ENCODE measurements at regions not wholly inside any gene's neighbourhood (a gene's known extent, or its start where the extent isn't known, plus 50 kb on each side); places are given as distances from the start of the nearest gene placed in this dataset.

DNA sequence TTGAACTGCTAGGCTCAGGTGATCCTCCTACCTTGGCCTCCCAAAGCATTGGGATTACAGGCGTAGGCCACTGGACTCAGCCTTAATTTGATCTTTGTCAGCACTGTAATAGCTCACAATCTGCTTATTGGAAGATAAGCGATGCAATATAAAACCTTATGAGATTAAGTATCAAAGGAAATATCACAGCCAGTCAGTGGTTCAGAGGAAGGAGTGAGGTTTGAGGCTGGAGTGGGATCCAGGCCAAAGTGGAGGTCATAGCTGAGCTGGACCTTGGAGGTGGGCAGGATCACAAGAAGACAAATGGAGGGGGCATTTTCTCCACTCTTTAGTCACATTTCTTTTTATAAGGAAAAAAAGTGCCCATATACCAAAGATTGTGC is 228.5 kb downstream of the RHOU start (continued):
- no peak for TF ChIP-seq NANOG (IDR thresholded peaks at IDR 0.05; ENCODE audit: borderline replicate concordance)
- TF ChIP-seq CREB1 (CRISPR knock-in tag; IDR thresholded peaks at IDR 0.05; ENCODE audit: low read depth) = no peak
- TF ChIP-seq, protein P1, sequence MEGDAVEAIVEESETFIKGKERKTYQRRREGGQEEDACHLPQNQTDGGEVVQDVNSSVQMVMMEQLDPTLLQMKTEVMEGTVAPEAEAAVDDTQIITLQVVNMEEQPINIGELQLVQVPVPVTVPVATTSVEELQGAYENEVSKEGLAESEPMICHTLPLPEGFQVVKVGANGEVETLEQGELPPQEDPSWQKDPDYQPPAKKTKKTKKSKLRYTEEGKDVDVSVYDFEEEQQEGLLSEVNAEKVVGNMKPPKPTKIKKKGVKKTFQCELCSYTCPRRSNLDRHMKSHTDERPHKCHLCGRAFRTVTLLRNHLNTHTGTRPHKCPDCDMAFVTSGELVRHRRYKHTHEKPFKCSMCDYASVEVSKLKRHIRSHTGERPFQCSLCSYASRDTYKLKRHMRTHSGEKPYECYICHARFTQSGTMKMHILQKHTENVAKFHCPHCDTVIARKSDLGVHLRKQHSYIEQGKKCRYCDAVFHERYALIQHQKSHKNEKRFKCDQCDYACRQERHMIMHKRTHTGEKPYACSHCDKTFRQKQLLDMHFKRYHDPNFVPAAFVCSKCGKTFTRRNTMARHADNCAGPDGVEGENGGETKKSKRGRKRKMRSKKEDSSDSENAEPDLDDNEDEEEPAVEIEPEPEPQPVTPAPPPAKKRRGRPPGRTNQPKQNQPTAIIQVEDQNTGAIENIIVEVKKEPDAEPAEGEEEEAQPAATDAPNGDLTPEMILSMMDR (conservative IDR thresholded peaks at IDR 0.05; ENCODE audit: low read depth in 2 of 2) = no peak
- TF ChIP-seq, protein P2, sequence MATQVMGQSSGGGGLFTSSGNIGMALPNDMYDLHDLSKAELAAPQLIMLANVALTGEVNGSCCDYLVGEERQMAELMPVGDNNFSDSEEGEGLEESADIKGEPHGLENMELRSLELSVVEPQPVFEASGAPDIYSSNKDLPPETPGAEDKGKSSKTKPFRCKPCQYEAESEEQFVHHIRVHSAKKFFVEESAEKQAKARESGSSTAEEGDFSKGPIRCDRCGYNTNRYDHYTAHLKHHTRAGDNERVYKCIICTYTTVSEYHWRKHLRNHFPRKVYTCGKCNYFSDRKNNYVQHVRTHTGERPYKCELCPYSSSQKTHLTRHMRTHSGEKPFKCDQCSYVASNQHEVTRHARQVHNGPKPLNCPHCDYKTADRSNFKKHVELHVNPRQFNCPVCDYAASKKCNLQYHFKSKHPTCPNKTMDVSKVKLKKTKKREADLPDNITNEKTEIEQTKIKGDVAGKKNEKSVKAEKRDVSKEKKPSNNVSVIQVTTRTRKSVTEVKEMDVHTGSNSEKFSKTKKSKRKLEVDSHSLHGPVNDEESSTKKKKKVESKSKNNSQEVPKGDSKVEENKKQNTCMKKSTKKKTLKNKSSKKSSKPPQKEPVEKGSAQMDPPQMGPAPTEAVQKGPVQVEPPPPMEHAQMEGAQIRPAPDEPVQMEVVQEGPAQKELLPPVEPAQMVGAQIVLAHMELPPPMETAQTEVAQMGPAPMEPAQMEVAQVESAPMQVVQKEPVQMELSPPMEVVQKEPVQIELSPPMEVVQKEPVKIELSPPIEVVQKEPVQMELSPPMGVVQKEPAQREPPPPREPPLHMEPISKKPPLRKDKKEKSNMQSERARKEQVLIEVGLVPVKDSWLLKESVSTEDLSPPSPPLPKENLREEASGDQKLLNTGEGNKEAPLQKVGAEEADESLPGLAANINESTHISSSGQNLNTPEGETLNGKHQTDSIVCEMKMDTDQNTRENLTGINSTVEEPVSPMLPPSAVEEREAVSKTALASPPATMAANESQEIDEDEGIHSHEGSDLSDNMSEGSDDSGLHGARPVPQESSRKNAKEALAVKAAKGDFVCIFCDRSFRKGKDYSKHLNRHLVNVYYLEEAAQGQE (IDR thresholded peaks at IDR 0.05; ENCODE audit: unreplicated experiment) = no peak
- TF ChIP-seq ZNF114 (CRISPR knock-in tag; IDR thresholded peaks at IDR 0.05) = no peak
- no peak for TF ChIP-seq EZH2 (IDR thresholded peaks at IDR 0.05; ENCODE audit: low read depth, unreplicated experiment)

DNA sequence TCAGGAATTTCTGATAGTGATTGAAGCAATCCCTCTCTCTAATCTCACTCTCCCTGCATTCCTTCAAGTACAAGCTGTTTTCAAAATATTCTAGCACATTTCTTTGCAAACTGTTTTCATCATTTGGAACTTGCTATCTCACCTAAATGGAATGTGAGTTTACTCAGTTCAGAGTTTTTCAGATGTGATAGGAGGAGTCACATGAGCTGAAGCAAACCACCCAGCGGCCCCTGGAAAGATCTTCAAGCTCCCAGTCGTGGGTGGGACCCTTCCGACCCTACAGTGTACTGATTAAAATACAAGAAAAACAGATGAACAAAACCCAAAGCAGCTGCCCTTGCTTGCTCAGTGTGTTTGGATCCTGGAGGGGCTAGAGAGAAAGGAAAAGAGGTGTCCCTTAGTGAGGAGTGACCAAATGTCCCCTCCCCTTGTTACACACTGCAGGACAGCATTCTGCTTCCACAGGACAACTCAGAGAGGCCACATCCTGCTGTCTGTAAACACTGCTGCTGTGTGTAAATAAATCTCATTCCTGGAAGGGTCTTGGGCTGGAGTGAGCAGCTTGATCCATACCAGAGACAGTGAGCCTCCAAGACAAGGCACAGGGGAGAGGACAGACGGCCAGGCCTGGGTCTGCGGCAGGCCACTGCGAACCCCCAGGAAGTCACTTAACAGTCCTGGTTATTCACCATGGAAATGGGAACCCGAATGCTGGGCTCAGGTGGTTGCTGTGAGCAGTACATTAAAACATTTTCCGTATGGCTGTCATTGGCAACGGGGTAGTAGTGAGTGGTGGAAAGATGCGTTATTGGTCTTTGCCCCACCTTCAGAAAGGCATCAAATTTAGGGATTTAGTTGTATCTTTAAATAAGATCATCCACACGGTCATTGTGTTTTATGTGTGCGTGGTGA is 229.2 kb downstream of the RHOU start:
- no peak for ATAC-seq
- no peak overlapping the region for H3K4me3 Mint-ChIP-seq
- TF ChIP-seq EZH2phosphoT487 (IDR thresholded peaks at IDR 0.05; ENCODE audit: unreplicated experiment) = no peak
- TF ChIP-seq, protein P2 (IDR thresholded peaks at IDR 0.05; ENCODE audit: unreplicated experiment) = no peak
- no peak for TF ChIP-seq ZNF114 (CRISPR knock-in tag; IDR thresholded peaks at IDR 0.05)

More for the DNA sequence above, 229.2 kb downstream of the RHOU start:
- H3K36me3 ChIP-seq (ENCODE audit: insufficient read depth) = no peaks in the 10 kb centered on the region
- no peaks in the 10 kb centered on the region for H3K79me2 ChIP-seq (replicated peaks; ENCODE audit: insufficient read depth)
- H3K27ac Mint-ChIP-seq = no peak overlapping the region; the same call in 1 of the 2 replicates
- H3K36me3 Mint-ChIP-seq (ENCODE audit: low read depth) = no peaks in the 10 kb centered on the region
- H3K4me2 ChIP-seq = no peak overlapping the region
- H4K20me1 ChIP-seq (replicated peaks; ENCODE audit: insufficient read depth) = no peaks in the 10 kb centered on the region
- no peaks in the 10 kb centered on the region for H3K9me3 Mint-ChIP-seq
- no peak for DNase-seq (ENCODE audit: low spot score)
- H3F3A ChIP-seq (replicated peaks; ENCODE audit: low read depth) = no peaks in the 10 kb centered on the region
- no peaks in the 10 kb centered on the region for H3K9me2 ChIP-seq (ENCODE audit: insufficient read depth)
- H3K4me3 ChIP-seq = no peak overlapping the region
- H3K27me3 ChIP-seq (ENCODE audit: insufficient read depth) = no peaks in the 10 kb centered on the region
- H3K4me1 Mint-ChIP-seq = peaks cover 31% of the 10 kb centered on the region
- peaks cover 2% of the 10 kb centered on the region for H3K27me3 Mint-ChIP-seq (ENCODE audit: insufficient read depth, low read depth, poor library complexity)
- 0 out of 2 replicates have a peak, but pooled peaks cover 5% of the 10 kb centered on the region for H3K4me1 ChIP-seq (ENCODE audit: insufficient read depth)
- H2AFZ ChIP-seq = peak overlapping the region; percentile 90
- no peak overlapping the region for H3K27ac ChIP-seq (ENCODE audit: low read depth)

All from GM23338 (cell line).